GM19238 (cell line): ENCODE measurements at regions not wholly inside any gene's neighbourhood (a gene's known extent, or its start where the extent isn't known, plus 50 kb on each side); places are given as distances from the start of the nearest gene placed in this dataset.

Experiments used
- DNase-seq: peaks from one replicate; pipeline ENCODE4 v3.0.0; 2011; ENCODE audit warnings: low spot score; ENCODE audit not compliant: insufficient read length

DNA sequence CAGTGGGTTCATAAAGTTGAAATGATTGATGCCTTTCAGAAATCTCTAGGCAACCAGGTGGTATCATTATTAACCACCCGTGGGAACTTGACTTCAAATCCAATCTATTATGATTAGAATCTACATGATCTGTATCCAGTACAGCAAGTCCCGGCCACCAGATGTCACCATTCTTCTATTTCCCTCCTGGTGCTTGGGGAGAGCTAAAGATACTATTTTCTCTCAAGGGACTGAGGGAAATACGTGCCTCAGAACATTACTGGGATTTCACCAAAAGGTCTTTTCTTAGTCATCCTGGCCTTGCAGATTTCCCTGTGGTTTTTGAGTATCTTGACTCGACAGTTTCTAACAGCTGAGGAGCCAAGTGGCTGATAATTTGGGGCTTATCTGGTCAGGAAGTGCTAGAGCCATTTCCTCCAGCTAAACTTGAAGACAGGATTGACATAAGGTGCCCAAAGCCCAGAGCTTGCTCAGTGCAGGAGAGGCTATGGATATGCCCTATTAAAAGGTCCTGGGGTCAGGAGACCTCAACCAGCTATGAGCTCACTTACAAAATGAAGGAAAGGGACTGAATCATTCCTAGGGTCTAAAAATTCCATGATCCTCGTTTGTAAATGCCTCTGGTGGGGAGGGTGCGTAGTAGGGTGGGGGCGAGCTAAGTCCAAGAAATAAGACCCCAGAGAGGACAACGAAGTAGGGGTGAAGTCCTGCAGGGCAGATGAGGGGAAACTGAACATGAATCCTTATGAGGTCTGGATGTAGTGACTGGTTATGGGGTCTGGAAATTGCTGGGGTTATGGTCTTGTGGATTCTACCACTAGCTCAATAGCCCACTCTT, 135.4 kb upstream of the MGAT5 start:
- DNase-seq, result peak; percentile 62

DNA sequence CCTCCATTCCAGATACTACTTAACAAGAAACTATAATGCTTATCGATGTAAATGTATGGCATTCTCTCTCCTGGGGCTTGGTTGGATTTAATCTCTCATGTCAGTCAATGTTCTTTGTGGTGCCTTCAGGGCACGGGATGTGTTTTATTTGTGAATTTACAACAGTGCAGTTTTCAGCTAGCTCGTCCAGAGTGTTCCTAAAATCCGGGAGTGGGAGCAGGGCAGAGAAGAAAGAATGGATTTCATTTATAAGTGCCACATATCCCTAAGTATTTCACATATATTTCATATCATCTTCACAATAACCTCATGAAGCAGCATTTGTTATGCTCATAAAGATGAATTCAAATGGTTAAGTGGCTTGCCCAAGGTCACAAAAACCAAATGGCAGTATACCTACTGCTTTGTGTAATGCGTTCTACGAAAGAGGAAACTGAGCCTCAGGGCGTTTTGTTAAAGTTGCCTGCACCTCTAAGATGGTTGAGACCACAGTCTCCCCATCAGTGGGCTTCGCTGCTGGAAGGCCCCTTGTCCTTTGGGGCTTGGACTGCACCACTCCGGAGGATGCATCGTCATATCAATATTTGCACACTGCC, 134.7 kb upstream of the MGAT5 start:
- no peak for DNase-seq

DNA sequence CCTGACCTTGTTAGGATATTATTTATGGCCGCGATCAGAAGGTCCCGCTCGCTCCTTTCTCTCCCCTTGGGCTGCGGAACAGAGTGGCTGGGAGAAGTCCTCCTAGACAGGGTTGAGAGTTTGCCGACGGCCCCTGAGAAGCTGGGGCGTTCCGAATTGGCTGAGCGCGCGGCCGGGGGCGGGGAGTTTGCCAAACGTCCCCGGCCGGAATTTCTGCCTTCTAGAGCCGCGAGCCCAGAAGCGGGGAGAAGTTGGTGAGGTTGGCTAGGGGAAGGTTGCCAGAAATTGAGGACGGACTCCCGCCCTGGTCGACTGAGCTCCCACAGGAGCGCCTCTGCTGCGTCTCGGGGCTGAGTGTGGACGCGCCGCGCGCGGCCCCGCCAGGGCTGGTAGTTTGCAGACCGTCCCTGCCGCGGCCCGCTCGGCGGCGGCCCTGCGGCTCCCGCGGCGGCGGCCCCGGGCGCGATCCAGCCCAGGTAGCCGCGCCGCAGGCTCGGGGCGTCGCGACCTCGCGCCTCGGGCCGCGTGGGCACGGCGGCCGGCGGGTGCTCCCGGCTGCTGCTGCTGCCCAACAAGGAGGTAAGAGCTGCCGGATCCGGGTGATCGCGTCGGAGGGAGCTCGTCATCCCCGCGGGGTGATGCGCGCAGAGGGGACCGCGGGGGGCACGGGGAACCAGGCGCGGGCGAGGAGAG, 134.0 kb upstream of the MGAT5 start:
- peak; percentile 87 for DNase-seq

DNA sequence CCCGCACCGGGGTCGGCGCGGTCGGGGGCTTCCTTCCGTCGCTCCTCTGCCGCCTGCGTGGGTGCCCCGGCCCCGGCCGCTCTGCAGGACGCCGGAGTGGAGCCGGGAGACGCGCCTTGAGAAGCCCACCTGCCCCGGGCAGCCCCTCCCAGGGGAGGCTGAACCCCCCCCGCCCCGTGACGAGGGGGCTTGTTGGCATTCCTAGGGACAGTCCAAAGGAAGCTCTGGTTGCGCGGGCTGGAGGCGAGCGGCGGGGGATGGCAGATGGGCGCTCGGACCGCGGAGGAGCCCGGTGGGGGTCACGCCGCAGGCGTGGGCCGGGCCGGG, 133.5 kb upstream of the MGAT5 start:
- no peak for DNase-seq

DNA sequence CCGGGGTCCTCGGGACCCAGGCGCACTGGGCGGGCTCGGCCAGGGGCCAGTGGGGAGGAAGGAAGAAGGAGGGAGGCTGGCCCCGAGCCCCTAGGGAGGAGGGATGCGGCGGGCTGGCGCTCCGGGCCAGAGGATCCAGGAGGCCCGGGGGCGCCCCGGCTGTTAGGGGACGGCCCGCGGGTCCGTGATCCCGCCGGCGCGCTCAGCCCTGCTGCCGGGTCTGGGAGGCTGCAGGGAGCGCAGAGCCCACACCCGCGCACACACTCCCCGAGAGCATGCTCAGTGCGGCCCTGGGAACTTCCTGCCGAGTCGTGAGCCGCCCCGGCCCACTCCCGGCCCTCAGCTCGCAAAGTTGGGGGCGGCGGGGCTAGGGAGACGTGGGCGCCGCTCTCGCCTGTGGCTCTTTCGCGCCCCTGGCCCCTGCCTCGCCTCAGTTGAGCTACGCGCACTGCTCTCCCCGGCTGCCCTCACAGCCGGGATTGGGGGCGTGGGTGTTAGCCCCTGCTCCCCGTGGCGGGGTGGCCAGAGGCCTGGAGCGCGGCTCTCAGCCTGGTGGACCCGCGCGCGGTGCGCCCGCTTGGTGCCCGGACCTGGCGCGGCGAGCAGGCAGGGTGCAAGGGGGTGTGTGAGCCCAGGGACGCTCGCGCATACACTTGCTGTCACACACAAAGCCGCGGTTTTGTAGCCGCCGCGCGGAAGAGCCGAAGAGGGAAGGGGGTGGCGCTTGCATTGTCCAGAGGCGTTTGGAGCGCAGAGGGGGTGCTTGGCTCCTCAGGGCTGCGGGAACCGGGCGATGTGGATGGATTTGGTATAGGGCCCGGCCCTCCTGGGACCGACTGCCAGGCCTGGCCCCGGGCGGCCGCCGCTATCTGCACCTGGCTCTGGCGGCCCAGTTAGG, 132.9 kb upstream of the MGAT5 start:
- DNase-seq, result peak; percentile 81

DNA sequence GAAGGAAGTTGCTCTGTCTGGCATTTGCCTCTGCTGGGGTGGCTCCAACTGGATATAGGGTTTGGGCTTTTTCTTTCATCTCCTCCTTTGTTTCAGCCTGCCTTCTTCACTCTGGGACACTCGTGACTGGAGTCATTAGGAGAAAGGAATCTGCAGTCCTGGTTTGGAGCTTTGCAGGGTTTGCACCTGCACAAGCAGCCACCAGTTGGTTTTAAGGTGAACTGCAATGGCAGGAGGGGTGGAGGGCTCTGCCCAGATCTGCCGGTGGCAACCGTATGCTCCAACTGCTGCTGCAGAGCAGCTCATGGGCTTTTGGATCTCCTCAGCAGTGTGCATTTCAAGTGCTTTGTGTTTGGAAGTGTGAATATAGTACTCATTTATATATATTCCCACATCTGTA, 131.3 kb upstream of the MGAT5 start:
- no peak for DNase-seq

DNA sequence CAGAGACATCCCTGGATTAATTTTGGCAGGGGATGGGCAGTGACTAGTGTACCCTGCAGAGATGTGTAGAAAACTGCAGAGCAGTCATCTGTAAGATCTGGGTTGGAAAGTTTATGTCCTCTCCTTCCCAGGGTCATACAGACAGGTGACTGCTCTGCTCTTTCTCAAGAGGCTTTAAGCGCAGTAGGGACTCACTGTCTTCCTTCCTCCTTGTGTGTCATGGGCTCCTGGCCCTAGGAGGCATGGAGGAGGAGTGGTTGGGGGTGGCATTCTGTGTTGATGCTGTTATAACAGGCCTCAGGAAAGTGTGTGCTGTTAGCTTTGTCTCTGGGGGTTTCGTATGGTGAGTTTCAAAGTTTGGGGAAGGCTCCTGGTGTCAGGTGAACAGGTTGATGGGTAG, 130.5 kb upstream of the MGAT5 start:
- DNase-seq, result no peak

DNA sequence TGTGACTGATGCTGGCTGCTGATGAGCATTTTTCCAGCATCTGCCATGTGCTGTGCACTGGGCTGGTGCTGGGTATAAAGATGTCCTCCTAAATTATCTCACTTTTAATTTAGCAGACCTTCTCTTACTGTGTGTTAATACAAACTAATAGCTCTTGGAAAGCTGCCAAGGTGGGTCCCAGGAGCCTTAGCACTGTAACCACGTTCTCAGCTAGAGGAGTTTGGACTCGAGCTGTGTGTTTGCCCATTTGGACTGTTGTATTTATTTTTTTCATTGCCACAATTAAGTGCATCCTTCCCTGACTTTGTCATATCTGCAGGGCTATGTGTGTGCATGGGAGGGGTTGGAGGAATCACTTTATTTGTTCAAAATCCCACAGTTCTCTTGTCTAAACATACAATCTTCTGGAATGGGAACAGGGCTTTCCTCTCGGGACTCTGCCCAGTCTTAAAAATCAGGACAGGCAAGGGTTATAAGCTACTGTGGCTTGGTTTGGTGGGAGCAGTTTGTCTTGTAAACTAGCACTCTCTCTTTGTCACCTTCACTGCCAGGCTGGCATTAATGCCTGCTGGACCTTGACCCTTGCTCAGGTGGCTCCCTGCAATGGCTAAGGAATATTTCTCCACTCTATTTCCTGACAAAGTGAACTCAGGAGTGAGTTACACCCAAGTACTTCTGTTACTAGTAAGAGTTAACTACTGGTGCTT, 129.7 kb upstream of the MGAT5 start:
- no peak for DNase-seq

DNA sequence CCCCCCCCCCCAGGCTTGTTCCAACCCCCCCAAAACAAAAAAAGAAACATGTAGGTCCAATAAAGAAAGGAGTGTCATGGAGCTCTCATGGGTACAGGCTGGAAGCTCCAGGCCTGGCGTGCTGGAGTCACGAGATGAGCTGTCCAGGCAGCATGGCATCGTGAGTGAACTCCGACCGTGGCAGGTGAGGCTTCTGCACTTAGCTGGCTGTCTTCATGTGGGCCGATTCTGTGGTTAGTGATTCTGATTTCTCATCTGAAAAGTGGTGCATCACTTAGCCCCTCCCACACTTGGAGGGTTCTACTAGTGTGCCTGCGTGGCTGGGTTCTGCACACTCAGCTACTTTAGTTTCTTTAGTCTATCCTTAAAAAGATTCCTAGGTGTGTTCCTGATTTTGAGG, 126.4 kb upstream of the MGAT5 start:
- DNase-seq, result no peak

DNA sequence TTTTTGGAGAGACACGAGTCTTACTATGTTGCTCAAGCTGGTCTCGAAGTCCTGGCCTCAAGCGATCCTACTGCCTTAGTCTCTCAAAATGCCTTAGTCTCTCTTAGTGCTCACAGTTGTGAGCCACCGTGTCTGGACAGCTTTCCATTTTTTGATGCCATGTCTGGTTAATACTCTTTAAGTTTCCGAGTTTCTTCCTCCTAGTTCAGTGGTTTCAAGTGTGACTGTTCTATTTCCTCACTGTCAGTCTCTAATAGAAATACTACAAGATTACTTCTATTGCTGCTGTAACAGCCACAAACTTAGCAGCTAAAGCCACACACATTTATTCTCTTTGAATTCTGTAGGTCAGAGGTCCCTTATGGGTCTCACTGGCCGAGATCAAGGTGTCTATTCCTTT, 125.1 kb upstream of the MGAT5 start:
- DNase-seq, result no peak

DNA sequence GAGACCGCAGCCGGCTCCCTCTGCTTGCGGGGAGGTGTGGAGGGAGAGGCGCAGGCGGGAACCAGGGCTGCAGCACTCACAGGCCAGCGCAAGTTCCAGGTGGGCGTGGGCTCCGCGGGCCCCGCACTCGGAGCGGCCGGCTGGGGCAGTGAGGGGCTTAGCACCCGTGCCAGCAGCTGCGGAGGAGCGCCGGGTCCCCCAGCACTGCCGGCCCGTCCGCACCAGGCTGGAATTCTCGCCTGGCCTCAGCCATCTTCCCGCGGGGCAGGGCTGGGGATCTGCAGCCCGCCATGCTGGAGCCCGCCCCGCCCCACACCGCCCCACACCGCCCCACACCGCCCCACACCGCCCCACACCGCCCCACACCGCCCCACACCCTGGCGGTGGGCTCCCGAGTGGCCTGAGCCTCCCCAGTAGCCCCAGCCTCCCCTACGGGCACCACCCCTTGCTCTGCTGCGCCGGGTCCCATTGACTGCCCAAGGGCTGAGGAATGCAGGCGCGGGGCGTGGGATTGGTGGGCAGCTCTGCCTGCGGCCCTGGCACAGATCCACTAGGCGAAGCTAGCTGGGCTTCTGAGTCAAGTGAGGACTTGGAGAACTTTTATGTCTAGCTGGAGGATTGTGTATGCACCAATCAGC, 123.9 kb upstream of the MGAT5 start:
- DNase-seq, result no peak

DNA sequence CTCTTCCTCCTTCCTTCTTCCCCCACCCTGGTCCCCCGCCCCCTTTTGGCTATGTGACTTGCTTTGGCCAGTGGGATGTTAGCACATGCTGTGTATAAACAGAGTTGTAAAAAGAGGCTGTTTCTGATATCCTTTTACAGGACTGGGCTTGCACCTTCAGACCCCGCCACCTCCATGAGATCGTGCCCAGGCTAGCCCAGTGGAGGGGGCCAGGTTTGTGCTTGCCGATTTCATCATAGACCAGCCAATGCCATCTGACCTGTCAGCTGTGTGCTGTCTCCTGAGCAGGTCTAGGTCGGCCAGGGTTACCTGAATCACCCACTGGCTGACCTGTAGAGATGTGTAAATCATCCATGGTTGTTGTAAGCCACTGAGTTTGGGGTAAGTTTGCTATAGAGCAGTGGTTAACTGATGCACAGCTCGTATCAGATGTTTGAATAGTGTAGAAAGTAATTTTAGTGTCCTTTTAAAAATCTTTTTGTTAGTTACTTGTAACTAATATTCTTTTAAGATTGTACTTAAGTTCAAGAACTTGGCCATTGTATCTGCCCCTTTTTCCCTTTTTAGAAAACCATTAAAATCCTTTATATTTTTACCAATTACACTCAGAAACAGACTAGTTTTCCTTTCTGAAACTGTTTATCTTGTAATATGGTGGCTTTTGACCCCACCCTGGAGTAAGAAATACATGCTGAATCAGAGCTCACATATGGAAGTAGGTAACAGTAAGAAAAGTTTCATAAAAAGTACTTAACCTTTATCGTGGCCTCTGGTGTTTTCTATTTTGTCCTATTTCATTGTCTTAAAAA, 122.0 kb upstream of the MGAT5 start:
- DNase-seq, result no peak

DNA sequence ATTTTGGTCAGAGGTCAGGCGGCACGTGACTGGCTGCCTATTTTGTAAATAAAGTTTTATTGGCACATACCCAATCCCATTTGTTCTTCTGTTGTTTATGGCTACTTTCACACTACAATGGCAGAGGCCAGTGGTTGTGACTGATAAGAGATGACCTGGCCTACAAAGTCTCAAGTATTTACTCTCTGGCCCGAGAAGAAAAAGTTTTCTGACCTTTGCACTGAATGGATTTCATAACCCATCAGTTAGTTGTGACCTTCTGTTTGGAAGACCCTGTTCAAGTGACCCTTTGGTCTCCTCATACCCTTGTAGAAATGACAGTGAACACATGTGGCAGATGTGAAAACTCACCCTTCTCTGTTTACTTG, 121.4 kb upstream of the MGAT5 start:
- no peak for DNase-seq

DNA sequence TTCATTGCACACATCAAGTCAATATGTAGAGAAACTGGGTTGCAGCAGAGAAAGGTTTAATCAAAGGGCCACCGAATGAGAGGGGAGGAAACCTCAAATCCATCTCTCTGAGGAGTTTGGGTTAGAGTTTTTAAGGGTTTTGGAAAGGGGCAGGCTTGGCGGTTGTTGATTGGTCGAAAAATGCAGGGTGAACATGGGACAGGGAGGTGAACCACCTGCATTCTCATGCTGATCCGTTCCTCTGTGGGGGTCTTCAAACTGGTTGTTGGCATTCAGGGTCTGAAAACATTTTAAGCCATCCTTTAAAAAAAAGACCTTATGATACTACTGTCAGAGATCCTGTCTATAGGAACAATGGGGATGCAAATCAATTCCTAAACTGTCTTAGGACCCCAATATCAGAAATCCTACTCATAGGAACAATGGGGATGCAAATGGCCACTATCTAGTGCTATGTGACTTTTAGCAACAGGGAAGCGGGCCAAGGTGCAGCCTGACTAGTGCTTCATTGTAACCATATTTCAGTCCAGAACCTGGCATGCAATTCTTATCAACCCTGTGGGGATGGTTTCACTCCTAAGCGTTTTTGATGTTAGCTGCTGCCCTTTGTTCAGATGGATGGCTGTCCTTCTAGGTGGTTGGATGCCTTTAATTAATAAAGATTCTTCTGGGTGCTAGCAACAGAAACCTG, 120.1 kb upstream of the MGAT5 start:
- no peak for DNase-seq

DNA sequence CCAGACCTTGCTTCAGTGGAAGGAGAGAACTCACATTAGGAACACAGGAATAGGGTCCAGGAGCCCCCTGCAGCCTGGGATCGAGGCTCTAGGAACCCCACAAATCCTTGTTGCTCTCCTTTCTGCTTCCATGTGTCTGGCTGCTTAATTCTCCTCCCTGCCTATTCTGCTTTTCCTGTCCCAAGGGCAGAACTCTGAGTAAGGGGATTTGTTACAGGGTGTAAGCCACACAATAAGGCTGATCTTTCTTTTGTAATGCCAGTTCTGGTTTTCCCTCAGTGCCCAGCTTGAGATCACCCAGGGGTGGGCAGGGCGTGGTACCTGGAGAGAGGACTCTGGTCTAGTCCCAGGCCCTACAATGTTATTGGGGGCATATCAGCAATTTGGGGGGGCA, 119.6 kb upstream of the MGAT5 start:
- DNase-seq, result no peak

DNA sequence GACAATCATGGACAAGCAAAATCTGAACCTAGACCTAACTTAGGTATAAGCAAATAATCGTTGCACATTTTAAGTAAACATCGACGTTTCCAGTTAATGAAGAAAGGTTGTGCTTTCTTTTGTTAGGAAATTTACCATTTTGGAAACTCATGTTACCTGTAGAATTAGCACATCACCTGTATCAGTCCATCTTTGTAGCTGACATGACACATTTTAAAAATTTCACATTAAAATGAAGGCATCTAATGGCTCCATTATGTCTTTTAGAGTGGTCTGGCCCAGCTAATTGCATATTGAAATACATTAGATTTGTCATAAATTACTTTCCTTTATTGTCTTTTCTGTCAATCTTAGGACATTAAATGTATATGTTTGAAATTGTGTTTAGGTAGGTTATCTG, 119.0 kb upstream of the MGAT5 start:
- DNase-seq, result no peak

DNA sequence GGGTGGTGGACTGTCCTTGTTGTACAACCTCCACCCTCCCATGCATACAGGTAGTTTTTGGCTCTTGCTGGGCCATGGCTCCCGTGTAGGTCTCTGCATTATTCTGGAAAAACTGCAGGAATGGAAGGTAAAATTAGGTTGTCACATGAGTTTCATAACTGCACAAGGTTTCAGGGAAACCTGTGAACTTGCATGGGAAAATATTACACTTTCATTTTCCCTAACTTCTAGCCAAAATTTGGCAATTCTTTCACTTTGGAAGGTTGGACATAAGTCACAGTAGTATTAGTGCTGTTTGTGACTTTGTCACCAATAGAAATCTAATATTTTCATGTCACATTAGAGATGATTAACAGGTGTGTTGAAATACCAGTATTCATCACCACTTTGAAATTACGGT, 118.1 kb upstream of the MGAT5 start:
- no peak for DNase-seq

DNA sequence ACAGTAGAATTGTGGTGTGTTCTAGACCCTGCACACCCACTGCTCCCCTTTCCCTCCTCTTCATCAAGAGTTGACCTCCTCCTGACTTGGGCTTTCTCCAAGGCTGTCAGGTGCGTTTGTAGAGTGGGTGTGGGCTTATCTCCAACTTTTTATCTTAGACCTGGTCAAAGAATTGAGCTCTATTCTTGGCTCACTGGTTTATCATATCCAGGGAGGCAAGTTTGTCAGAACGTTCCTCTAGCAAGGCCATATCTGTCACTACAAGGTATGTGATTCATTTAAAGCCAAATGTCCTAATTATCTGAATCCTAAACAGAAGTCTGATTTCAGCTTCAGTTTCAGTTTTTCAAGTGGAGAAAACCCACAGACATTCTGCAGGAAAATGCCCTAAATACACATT, 117.1 kb upstream of the MGAT5 start:
- no peak for DNase-seq

DNA sequence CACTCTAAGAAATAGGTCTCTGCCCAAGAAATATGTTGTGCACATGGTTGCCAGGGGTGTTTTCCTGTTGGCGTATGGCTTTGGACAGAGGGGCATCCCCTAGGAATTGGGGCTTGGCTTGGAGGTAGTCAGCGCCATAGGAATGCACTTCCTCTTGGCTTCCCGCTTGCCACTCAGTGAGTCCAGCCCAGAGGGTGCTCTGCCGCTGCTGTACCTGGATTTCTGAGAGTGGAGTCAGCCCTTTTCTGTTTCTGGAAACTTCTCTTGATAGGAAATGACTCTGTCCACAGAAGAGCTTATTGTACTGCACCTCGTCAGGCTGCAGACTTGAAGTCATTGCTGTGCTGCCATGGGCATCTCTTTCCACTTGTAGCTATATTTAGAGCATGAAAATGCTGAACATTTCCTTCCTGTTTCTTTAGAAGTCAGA, 116.7 kb upstream of the MGAT5 start:
- no peak for DNase-seq
